Prostate gland (tissue), 2 donors: ENCODE measurements at regions not wholly inside any gene's neighbourhood (a gene's known extent, or its start where the extent isn't known, plus 50 kb on each side); places are given as distances from the start of the nearest gene placed in this dataset.

Source experiments
- CTCF ChIP-seq, 4 experiments: fragments of 200-600 bp in 2 of 4; fragments of 450-650 bp in 2 of 4; sonication (generic) in 2 of 4; IDR thresholded peaks; 1 replicate in 3 of 4; 2 replicates in 1 of 4; pipeline ENCODE4 v1.5.1; 2016 to 2019; ENCODE audit warnings: antibody characterized with exemption in 4 of 4, mild to moderate bottlenecking in 2 of 4, moderate library complexity in 2 of 4
- POLR2A ChIP-seq: fragments of 450-650 bp; IDR thresholded peaks from one replicate; pipeline ENCODE4 v1.6.1; 2016; ENCODE audit warnings: antibody characterized with exemption, mild to moderate bottlenecking
- POLR2AphosphoS5 ChIP-seq: sonication (generic); formaldehyde crosslinking; IDR thresholded peaks from one replicate; pipeline ENCODE4 v1.6.1; 2017; ENCODE audit warnings: antibody characterized with exemption

- TF ChIP-seq CTCF (IDR thresholded peaks at IDR 0.05) = no peak
- no peak for TF ChIP-seq POLR2A
- TF ChIP-seq POLR2AphosphoS5 = no peak
These were observed 1368.1 kb downstream of the EFNB2 start for GRCh38 chr13:105167385-105167784.
